ENCODE measurements at regions not wholly inside any gene's neighbourhood (a gene's known extent, or its start where the extent isn't known, plus 50 kb on each side); places are given as distances from the start of the nearest gene placed in this dataset.

- DNase-seq = no peak
Observed at GRCh38 chr7:130932667-130933432, 198.8 kb upstream of the KLF14 start.

GRCh38 chr7:130933919-130934318 lies 199.9 kb upstream of the KLF14 start:
- no peak for DNase-seq

- no peak for DNase-seq
Observed at GRCh38 chr7:130935564-130936157, 201.7 kb upstream of the KLF14 start.

GRCh38 chr7:130936202-130936931 lies 202.4 kb upstream of the KLF14 start:
- DNase-seq = no peak

GRCh38 chr7:130937016-130937415 lies 203.0 kb upstream of the KLF14 start:
- no peak for DNase-seq

- no peak for DNase-seq
Observed at GRCh38 chr7:130937830-130938229, 203.8 kb upstream of the KLF14 start.

- DNase-seq = no peak
Observed at GRCh38 chr7:130938661-130939060, 204.7 kb upstream of the KLF14 start.

- peak in 1 of 2 experiments; percentile 55 for DNase-seq
Observed at GRCh38 chr7:130939321-130940095, 205.5 kb upstream of the KLF14 start.

GRCh38 chr7:130940326-130940725 lies 206.3 kb upstream of the KLF14 start:
- peak; percentile 15 to 31 for DNase-seq

GRCh38 chr7:130940907-130941306 lies 206.9 kb upstream of the KLF14 start:
- peak; percentile 14 to 30 for DNase-seq

GRCh38 chr7:130941322-130942210 lies 207.6 kb upstream of the KLF14 start:
- peak; percentile 70 to 80 for DNase-seq

- peak; percentile 38 to 60 for DNase-seq
Observed at GRCh38 chr7:130942211-130942964, 208.4 kb upstream of the KLF14 start.

GRCh38 chr7:130943336-130943901 lies 209.4 kb upstream of the KLF14 start:
- peak; percentile 48 to 80 for DNase-seq

GRCh38 chr7:130943981-130944380 lies 210.0 kb upstream of the KLF14 start:
- no peak for DNase-seq

- DNase-seq = no peak
Observed at GRCh38 chr7:130944997-130945396, 211.0 kb upstream of the KLF14 start.

GRCh38 chr7:130945411-130945811 lies 211.4 kb upstream of the KLF14 start:
- DNase-seq = no peak

- no peak for DNase-seq
Observed at GRCh38 chr7:130946114-130946513, 212.1 kb upstream of the KLF14 start.

GRCh38 chr7:130947792-130948580 lies 214.0 kb upstream of the KLF14 start:
- DNase-seq = no peak

- no peak for DNase-seq
Observed at GRCh38 chr7:130948822-130949221, 214.8 kb upstream of the KLF14 start.

GRCh38 chr7:130949550-130949949 lies 215.5 kb upstream of the KLF14 start:
- no peak for DNase-seq

All from NCI-H2081 (cell line).